GM18870 (cell line): ENCODE measurements at regions not wholly inside any gene's neighbourhood (a gene's known extent, or its start where the extent isn't known, plus 50 kb on each side); places are given as distances from the start of the nearest gene placed in this dataset.

Experiments
- ATAC-seq: cut with Tn5 transposase; IDR thresholded peaks from one replicate; pipeline ENCODE4 v1.9.1; 2021; ENCODE audit warnings: moderate library complexity; ENCODE audit not compliant: unreplicated experiment

DNA sequence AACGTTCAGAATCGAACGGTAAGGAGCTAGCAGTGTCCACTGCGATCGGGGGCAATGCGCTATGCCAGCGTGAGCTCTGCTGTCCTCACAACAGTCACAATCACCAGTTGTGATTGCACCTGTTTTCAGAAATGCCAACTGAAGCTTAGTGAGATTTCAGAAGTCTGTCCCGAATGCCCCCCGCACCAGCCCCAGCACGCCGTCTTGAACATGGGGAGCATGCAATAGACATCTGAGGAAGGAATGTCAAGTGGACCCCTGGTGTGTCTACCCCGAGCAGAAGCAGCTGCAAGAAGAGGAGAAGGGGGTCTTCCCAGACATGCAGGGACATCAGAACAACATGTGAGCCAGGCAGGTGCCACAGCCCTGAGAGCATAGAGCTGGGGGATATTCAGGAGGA, 125.7 kb upstream of the CHST15 start:
- no peak for ATAC-seq

GRCh38 chr10:124217906-124218804, 124.8 kb upstream of the CHST15 start:
- no peak for ATAC-seq

- ATAC-seq, result no peak
Observed at GRCh38 chr10:124217031-124217430, 123.6 kb upstream of the CHST15 start.

DNA sequence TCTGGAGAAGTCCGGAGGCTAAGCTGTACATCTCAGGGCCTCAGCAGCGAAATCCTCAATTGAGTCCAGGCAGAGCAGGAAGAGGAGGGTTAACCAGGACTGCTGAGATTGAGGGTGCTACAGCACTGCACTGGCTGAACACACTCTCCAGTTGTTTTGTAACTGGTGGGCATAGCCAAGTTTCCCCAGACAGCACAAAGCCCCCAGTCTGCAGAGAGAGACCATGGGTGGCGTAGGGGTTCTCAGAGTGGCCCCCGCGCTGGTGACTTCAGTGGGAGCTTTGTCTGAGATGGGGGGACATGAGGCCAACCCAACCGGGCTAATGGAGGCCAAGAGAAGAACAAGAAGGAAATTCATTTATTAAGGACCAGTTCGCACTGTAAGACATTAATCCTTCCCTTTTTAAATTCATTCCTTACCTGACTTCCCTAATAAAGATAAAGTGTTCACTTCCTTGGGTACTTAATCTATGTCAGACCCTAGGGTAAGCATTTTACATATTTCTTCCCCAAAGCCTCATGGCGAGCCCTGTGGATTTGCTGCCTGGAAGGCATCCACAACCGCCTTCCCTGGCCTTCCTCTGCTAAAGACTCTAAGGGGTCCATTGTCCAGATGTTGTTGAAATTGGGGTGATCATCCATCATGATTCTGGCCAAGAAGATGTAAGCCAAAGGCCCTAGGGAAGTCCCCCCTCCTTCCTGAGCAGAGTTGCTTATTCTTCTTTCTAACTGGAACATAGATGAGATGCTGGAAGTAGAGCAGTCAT, 121.4 kb upstream of the CHST15 start:
- ATAC-seq, result no peak

DNA sequence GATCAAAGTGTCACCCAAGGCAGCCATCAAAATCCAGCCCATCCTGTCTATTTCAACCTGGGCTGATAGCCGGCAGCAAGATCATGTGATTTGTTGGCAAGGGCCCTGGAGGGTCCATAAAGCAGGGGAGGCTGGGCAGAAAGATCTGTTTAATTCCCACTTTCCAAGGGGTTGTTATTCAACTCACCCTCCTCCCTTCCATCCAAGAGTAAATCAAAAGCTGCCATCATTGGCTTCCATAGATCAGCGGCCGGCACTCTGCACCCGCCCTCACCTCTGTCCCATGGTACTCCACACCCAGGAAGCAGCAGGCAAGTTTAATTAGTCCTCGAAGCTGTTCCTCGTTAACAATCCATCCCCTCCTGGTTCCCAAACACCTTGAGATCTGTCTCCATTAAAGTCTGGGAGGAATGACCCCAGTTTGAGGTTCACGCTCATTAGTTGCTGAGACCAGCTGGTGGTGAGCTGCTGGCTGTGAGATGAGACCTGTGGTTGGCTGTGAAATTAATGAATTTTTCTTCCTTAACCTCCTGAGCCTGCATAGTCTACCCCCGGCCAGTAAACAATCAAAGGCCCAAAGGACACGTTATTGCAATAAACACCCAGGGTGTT, 120.6 kb upstream of the CHST15 start:
- no peak for ATAC-seq

- ATAC-seq, result no peak
Observed at GRCh38 chr10:124213471-124213870, 120.1 kb upstream of the CHST15 start.

GRCh38 chr10:124212702-124213101, 119.3 kb upstream of the CHST15 start:
- no peak for ATAC-seq

- no peak for ATAC-seq
Observed at GRCh38 chr10:124211921-124212320, 118.5 kb upstream of the CHST15 start.

DNA sequence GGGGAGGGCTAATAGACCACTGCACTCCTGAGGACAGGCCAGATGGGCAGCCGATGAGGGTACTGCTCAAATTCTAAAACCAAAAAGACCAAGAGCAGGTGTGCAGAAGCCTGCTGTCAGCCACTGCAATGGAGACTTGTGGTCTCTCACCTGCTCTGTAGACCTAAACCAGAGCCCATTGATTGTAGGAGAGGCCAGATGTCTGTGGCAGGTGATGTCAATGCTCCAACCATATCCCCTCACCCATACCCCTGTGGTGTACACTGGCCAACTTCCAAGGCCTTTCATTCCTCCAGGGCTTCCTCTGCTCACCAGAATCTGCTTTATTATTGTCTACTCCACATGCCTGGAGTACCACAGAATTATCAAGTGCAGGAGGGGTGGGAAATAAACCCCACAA, 116.9 kb upstream of the CHST15 start:
- ATAC-seq, result no peak

- no peak for ATAC-seq
Observed at GRCh38 chr10:124207391-124207790, 114.0 kb upstream of the CHST15 start.

DNA sequence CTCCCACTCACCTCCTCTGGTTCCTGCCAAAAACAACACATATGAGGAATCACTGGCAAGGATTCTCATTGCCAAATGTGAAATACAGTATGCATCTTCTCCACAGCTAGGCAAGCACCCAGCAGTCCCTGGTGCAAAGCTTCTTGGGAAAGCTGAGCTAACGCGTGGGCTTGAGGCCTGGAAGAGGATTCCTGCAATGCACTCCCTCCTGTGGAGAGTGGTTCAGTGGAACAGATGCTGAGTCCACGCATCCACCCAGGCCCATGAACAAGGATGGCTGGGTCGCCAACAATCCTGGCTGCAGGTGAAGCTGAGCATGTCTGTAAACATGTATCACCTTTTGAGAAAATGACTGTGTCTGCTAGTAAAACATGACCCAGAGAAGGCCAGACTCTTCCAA, 113.2 kb upstream of the CHST15 start:
- ATAC-seq, result no peak

DNA sequence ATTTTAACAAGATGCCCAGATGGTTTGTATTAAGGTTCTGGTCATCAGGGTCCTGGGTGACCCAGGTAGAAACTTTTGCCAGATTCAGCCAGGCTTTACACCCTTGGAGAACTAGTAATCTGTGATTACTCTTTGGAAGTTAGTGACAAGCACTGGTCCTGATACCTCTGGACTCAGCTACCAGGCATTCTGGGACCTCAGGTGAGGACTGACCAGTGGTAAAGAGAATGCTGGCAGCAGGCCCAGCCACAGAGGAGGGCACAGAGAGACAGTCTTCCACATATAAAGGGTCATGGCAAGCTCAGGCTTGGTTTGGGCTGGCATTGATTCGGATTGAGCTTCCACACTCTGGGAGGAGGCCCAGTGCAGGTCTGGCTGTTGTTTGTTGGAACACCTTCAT, 112.0 kb upstream of the CHST15 start:
- ATAC-seq, result no peak

DNA sequence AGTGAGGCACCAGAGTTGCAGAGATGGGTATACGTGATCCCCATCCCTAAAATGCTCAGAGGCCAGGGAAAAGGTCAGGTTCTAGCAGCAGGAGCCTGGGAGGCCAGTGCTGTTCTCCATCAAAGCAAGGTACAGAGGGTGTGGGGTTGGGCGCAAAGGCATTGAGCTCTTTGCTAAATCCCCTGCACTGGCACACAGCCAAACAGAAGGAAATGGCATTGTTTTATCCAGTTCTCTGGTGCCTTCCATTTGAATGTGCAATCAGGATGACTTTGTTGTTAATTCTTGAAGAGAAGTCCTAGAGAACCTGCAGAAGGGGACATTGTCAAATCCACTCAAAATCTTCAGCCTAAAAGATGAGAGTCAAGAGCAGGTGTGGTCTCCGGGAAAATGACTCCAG, 111.3 kb upstream of the CHST15 start:
- no peak for ATAC-seq

DNA sequence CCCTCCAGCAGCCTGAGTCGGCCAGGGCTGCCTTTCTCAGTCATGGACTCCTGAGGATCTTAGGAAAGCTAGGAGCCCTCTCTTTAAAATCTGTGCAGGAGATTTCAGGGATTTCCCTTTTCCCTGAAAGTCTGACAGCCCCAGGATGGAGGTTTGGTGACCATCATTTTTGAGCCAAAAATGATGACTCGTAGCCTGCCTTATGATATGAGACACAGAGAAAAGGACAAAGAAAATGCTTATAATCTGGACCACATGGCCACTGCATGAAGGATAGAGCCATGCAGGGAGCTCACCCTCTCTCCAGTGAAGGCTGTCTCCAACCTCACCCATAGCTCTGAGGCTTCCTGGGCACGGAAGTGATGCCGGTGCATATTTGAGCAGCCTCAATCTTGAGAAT, 106.6 kb upstream of the CHST15 start:
- no peak for ATAC-seq

DNA sequence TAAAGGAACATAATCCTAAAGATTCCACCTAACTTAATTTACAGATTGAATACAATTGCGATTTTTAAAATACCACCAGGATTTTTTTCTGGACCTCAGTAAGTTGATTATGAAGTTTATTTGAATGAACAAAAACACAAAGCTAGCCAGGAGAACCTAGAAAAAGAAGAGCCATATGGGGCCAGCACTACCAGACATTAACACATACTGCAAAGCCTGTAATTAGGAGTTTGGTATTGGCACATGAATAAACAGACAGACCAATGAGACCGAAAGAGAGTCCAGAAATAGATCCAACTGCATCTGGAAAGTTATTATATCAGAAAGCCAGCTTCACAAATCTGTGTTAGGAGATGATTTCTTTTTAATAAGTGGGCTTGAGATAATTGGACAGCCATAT, 105.5 kb upstream of the CHST15 start:
- no peak for ATAC-seq

DNA sequence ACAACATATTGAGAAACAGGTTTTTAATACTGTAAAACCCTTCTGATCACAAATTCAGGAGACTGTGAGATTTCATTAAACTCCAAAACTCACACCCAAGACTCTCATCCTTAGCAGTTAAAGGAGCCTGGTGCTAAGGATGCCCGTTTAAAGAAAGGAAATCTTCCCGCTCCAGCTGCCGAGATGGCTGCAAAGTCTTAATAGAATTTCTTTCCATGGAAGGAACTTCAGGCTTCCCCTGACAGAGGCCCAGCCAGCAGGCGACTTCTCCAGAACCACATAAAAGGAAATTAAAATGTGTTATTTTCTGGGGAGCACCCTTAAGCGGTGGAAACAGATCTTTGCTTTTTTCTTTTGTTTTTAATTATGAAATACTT, 104.7 kb upstream of the CHST15 start:
- ATAC-seq, result no peak

DNA sequence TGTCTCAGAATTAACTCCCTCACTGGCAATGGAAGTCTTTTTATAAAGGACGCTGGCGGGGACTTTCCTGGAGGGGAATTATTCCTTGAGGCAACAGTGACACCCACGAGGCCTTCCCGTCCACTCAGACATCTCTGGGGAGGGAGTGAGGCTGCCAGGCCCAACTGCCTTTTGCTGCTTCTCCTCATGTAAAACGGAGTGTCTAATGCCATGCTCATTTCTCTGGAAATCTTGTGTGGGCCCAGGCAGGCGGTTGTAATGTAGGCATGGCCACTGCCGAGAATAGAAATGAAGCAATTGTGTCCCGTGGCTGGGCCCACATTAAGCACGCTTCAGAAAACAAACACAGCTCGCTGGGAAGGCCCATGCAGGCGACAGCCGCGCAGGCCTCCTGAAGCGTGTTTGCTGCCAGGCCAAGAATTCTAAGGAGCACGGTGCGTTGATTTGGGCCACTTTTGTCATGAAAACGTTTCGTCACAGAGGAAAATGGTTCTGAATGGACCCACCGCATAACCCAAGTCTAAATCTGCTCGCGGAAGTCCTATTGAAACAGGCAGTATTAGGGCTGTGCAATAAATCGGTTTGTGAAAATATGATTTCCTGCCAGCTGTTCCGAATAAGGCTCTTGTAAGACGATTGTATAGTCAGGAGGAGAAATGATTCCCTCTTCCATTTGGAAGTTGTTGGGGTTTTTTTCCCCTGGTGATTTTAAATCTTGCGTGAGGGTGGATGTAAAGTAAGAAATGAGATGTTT, 104.2 kb upstream of the CHST15 start:
- no peak for ATAC-seq

DNA sequence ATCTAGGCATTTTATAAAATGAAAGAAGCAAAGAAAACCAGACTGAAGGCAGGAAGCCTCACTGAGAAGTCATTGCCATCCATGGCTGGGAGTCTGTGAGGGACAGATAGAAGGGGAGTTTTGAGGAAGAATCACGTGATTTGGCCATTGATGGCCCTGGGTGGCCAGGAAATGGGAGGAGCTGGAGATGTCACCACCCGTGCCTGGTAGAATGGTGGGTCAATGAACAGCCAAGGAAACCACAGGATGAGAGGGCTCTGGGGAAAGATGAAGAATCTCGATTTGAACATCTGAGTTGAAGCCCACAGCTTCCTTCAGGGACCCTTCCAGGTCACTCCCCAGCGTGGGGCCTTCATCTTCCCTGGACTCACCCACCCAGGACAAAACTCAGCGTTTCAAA, 103.3 kb upstream of the CHST15 start:
- ATAC-seq, result no peak

DNA sequence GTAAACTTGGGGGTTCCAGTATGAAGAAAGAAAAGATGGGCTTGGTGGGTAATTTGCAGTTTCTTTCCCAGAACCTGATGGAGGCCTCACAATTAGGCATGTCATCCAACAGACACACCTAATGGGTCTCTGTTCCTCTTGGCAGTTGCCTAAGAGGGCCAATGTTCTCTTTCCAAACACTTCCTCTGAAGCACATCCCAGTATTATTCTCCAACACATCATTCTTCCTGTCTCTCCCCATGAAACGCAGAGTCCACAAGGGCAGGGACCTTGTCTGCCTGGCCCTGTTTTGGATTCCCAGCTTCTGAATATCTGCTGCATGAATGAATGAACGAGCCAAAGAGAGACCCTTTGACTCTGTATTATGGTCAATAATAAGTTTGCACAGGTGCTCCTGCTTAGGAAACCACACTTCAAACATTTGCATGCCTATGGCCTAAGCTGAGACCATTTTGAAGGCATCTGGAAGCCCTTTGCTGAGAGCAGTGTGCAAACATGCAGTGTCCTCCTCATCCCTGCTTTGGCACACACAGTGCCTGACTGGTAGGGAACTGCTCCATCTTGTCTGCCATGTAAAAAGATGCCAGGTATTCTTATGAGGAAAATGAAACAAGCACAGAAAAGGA, 100.9 kb upstream of the CHST15 start:
- no peak for ATAC-seq

- no peak for ATAC-seq
Observed at GRCh38 chr10:124193309-124193696, 99.9 kb upstream of the CHST15 start.
